KMS-11 (cell line): ENCODE measurements at regions not wholly inside any gene's neighbourhood (a gene's known extent, or its start where the extent isn't known, plus 50 kb on each side); places are given as distances from the start of the nearest gene placed in this dataset.

Experiments
- H2AFZ ChIP-seq: fragments of 200-600 bp; sonication (generic); 2 replicates; pipeline ENCODE4 v1.6.1; 2016; ENCODE audit warnings: antibody characterized with exemption, mixed run types, low read depth
- H3K27ac ChIP-seq: fragments of 200-600 bp; sonication (generic); 2 replicates; pipeline ENCODE4 v1.6.1; 2016; ENCODE audit warnings: mild to moderate bottlenecking, mixed run types
- H3K27me3 ChIP-seq: fragments of 200-600 bp; sonication (generic); 2 replicates; pipeline ENCODE4 v1.6.1; 2017; ENCODE audit warnings: mild to moderate bottlenecking, low read depth, mixed run types, moderate library complexity; ENCODE audit not compliant: insufficient read depth
- H3K36me3 ChIP-seq: fragments of 200-600 bp; sonication (generic); 2 replicates; pipeline ENCODE4 v1.6.1; 2017; ENCODE audit warnings: mild to moderate bottlenecking, mixed run types; ENCODE audit not compliant: insufficient read depth
- H3K4me1 ChIP-seq: fragments of 200-600 bp; sonication (generic); 2 replicates; pipeline ENCODE4 v1.6.1; 2016; ENCODE audit warnings: mild to moderate bottlenecking, low read depth, mixed run types; ENCODE audit not compliant: poor library complexity, severe bottlenecking
- H3K4me2 ChIP-seq: fragments of 200-600 bp; sonication (generic); 2 replicates; pipeline ENCODE4 v1.7.0; 2016; ENCODE audit warnings: mild to moderate bottlenecking, mixed run types
- H3K4me3 ChIP-seq: fragments of 200-600 bp; sonication (generic); IDR thresholded peaks from 2 replicates; pipeline ENCODE4 v1.6.1; 2017; ENCODE audit warnings: low read depth, low read length, mixed read lengths; ENCODE audit not compliant: insufficient read depth
- H3K79me2 ChIP-seq: fragments of 200-600 bp; sonication (generic); 2 replicates; pipeline ENCODE4 v1.6.1; 2016; ENCODE audit warnings: low read depth, mixed run types; ENCODE audit not compliant: insufficient read depth
- H3K9ac ChIP-seq: fragments of 200-600 bp; sonication (generic); 2 replicates; pipeline ENCODE4 v1.6.1; 2016; ENCODE audit warnings: mild to moderate bottlenecking, mixed run types
- H4K20me1 ChIP-seq: fragments of 200-600 bp; sonication (generic); 2 replicates; pipeline ENCODE4 v1.6.1; 2016; ENCODE audit warnings: mild to moderate bottlenecking, mixed run types; ENCODE audit not compliant: insufficient read depth
- TF ChIP-seq, protein P1 (sequence below): fragments of 200-600 bp; sonication (generic); conservative IDR thresholded peaks from 2 replicates; pipeline ENCODE4 v1.6.1; 2017; ENCODE audit warnings: low read depth, mild to moderate bottlenecking, antibody characterized with exemption, low read length, moderate library complexity, mixed read lengths

DNA sequence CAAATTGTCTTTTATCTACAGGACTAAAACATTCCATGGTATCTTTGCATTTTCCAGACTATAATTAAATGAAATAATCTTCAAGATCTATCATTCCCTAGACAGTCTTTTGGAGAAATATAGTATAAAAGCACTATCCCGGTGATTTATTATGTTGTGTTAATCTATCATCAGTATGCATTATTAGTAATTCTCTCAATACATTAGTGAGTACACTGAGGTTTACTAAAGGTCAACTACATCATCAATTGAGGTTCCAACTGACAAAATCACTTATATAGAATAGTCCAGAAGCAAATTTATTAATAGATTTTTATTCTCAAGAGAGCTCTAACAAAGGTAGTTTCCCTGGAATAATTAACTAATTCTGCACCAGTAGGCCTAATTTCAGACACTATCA, 169.6 kb downstream of the KCNA4 start:
- TF ChIP-seq, protein P1, sequence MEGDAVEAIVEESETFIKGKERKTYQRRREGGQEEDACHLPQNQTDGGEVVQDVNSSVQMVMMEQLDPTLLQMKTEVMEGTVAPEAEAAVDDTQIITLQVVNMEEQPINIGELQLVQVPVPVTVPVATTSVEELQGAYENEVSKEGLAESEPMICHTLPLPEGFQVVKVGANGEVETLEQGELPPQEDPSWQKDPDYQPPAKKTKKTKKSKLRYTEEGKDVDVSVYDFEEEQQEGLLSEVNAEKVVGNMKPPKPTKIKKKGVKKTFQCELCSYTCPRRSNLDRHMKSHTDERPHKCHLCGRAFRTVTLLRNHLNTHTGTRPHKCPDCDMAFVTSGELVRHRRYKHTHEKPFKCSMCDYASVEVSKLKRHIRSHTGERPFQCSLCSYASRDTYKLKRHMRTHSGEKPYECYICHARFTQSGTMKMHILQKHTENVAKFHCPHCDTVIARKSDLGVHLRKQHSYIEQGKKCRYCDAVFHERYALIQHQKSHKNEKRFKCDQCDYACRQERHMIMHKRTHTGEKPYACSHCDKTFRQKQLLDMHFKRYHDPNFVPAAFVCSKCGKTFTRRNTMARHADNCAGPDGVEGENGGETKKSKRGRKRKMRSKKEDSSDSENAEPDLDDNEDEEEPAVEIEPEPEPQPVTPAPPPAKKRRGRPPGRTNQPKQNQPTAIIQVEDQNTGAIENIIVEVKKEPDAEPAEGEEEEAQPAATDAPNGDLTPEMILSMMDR: no peak
- Histone ChIP-seq H3K4me1 (peaks cover 24% of the 10 kb centered on the region), H3K9ac (no peak overlapping the region), H2AFZ (no peak overlapping the region), H3K4me2 (no peak overlapping the region), H3K4me3 (no peak overlapping the region), H3K79me2 (no peaks in the 10 kb centered on the region), H3K27ac (no peak overlapping the region), H3K36me3 (no peaks in the 10 kb centered on the region), H4K20me1 (no peaks in the 10 kb centered on the region), H3K27me3 (no peaks in the 10 kb centered on the region)

DNA sequence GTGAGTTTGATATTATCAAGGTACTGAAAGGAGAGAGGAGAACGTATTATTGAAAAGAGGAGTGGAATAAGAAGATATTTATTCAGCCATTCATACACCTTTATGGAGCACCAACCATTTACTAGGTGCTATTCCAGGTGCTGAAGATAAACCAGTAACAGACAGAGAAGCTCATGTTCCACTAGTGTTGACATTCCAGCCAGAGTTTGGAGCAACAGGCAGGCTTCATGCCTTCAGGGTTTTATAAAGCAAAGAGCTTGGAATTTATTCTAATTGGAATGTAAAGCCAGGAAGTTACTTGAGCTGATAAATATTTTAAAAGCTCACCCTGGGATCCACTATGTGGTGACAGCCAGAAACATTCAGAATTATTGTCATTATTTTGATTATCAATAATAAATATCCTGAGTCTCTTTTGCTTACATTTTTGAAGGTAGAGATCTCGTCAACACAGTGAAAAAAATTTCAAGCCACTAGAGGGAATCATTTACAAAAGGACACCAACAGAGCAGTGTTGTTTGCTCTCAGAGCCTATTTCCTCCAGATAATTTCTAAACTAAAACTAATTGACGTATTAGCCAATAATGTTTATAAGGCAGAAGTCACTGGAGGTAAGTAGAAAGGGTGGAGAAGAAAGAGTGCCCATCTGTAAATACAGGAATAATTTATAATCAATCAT, 172.0 kb downstream of the KCNA4 start:
- Histone ChIP-seq H2AFZ (no peak overlapping the region), H4K20me1 (no peaks in the 10 kb centered on the region), H3K36me3 (no peaks in the 10 kb centered on the region), H3K9ac (no peak overlapping the region), H3K4me2 (no peak overlapping the region), H3K27me3 (no peaks in the 10 kb centered on the region), H3K4me3 (no peak overlapping the region), H3K79me2 (no peaks in the 10 kb centered on the region), H3K4me1 (peaks cover under 1% of the 10 kb centered on the region), H3K27ac (no peak overlapping the region)
- TF ChIP-seq, protein P1: no peak

DNA sequence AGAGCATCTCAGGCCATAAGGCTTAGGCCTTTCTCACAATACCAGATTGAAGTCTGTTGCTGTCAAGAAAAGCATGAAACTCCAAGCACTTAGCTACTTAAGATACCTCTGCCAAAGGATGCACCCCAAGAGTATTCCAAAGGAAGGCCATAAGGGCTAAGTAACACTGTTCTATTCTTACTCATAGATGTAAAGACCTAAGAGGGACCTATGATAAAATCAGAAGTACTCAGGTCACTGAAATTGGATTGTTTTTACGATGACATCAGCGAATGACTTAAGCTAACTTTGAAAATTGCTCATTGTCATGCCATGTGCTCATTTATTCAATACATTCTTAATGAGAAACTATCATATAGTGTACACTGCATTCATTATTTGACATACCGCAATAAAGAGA, 172.8 kb downstream of the KCNA4 start:
- H4K20me1 ChIP-seq: no peaks in the 10 kb centered on the region
- H3K9ac ChIP-seq: no peak overlapping the region
- H3K4me3 ChIP-seq: no peak overlapping the region
- no peaks in the 10 kb centered on the region for H3K4me1 ChIP-seq
- no peak overlapping the region for H3K27ac ChIP-seq
- no peak overlapping the region for H2AFZ ChIP-seq
- TF ChIP-seq, protein P1: no peak
- H3K36me3 ChIP-seq: no peaks in the 10 kb centered on the region
- H3K27me3 ChIP-seq: no peaks in the 10 kb centered on the region
- no peaks in the 10 kb centered on the region for H3K79me2 ChIP-seq
- H3K4me2 ChIP-seq: no peak overlapping the region

DNA sequence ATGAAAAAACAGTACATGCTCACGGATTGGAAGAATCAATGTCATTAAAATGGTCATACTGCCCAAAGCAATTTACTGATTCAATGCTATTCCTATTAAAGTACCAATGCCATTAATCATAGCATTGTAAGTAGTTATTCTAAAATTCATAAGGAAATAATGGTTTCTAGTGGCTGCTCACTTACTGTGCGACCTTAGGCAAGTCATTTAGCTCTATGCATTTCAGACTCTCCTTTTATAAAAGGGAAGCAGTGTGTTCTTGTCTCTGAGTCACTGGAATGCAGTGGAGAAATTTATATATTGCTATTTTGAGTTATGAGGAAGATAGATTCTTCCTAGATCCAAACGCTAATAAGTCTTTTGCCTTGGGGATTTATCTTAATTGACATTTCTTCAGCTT, 174.8 kb downstream of the KCNA4 start:
- no peaks in the 10 kb centered on the region for H3K36me3 ChIP-seq
- H3K27ac ChIP-seq: no peak overlapping the region
- TF ChIP-seq, protein P1: no peak
- H3K4me1 ChIP-seq: no peaks in the 10 kb centered on the region
- H3K4me3 ChIP-seq: no peak overlapping the region
- H2AFZ ChIP-seq: no peak overlapping the region
- no peak overlapping the region for H3K9ac ChIP-seq
- H3K79me2 ChIP-seq: no peaks in the 10 kb centered on the region
- H4K20me1 ChIP-seq: no peaks in the 10 kb centered on the region
- no peak overlapping the region for H3K4me2 ChIP-seq
- H3K27me3 ChIP-seq: no peaks in the 10 kb centered on the region
